PC-9 (cell line): ENCODE measurements at regions not wholly inside any gene's neighbourhood (a gene's known extent, or its start where the extent isn't known, plus 50 kb on each side); places are given as distances from the start of the nearest gene placed in this dataset.

Experiments
- BruUV-seq: library from RNA; stranded (reverse); fragments of 400-500 nt; replicated peaks from 2 replicates; lab custom pipeline; 2021; lab: Mats Ljungman, UMichigan
- CTCF ChIA-PET: fragments of 300-600 bp; sonication (Branson Sonifier 250); formaldehyde crosslinking; loops from one replicate; lab custom pipeline; 2022; ENCODE audit warnings: antibody characterized with exemption; lab: Charles Lee
- POLR2A ChIA-PET: fragments of 300-600 bp; sonication (Branson Sonifier 250); formaldehyde crosslinking; loops from one replicate; lab custom pipeline; 2022; ENCODE audit warnings: antibody characterized with exemption; ENCODE audit not compliant: unreplicated experiment; lab: Charles Lee
- DNase-seq, 2 experiments: peaks; one replicate each; pipeline versions ENCODE4 v3.0.0 to v3.0.0-alpha.2; 2015 to 2022; ENCODE audit warnings: mixed read lengths in 1 of 2
- H2AFZ ChIP-seq: fragments of 200-600 bp; sonication (generic); 2 replicates; pipeline ENCODE4 v1.8.1; 2017; ENCODE audit warnings: antibody characterized with exemption
- H3F3A ChIP-seq: fragments of 200-600 bp; sonication (generic); 2 replicates; pipeline ENCODE4 v1.8.1; 2017; ENCODE audit warnings: antibody characterized with exemption, mild to moderate bottlenecking, low read depth; ENCODE audit not compliant: insufficient read depth
- H3K27ac ChIP-seq: fragments of 200-600 bp; sonication (generic); 2 replicates; pipeline ENCODE4 v1.6.1; 2016; ENCODE audit warnings: mixed run types
- H3K27me3 ChIP-seq: fragments of 200-600 bp; sonication (generic); 2 replicates; pipeline ENCODE4 v1.6.1; 2016; ENCODE audit warnings: low read depth, mixed run types; ENCODE audit not compliant: insufficient read depth
- H3K36me3 ChIP-seq: fragments of 200-600 bp; sonication (generic); 2 replicates; pipeline ENCODE4 v1.6.1; 2016; ENCODE audit warnings: low read depth, mixed run types
- H3K4me1 ChIP-seq: fragments of 200-600 bp; sonication (generic); replicated peaks from 2 replicates; pipeline ENCODE4 v1.6.1; 2016; ENCODE audit warnings: mixed run types; ENCODE audit not compliant: insufficient read depth
- H3K4me2 ChIP-seq: fragments of 200-600 bp; sonication (generic); 2 replicates; pipeline ENCODE4 v1.6.1; 2017; ENCODE audit warnings: mixed run types
- H3K4me3 ChIP-seq: fragments of 200-600 bp; sonication (generic); 2 replicates; pipeline ENCODE4 v1.6.1; 2016; ENCODE audit warnings: mixed run types
- H3K79me2 ChIP-seq: fragments of 200-600 bp; sonication (generic); 2 replicates; pipeline ENCODE4 v1.6.1; 2017; ENCODE audit warnings: low read depth, mixed run types
- H3K9me2 ChIP-seq: fragments of 200-600 bp; sonication (generic); 2 replicates; pipeline ENCODE4 v1.8.1; 2017; ENCODE audit warnings: mild to moderate bottlenecking; ENCODE audit not compliant: insufficient read depth
- H3K9me3 ChIP-seq: fragments of 200-600 bp; sonication (generic); 2 replicates; pipeline ENCODE4 v1.8.1; 2016; ENCODE audit warnings: low read depth; ENCODE audit not compliant: insufficient read depth
- H4K20me1 ChIP-seq: fragments of 200-600 bp; sonication (generic); 2 replicates; pipeline ENCODE4 v1.8.1; 2017; ENCODE audit not compliant: insufficient read depth
- CTCF ChIP-seq: fragments of 200-600 bp; sonication (generic); conservative IDR thresholded peaks from 2 replicates; pipeline ENCODE4 v1.6.1; 2017; ENCODE audit warnings: mixed run types, antibody characterized with exemption, mild to moderate bottlenecking, moderate library complexity
- EZH2 ChIP-seq: fragments of 200-600 bp; sonication (generic); IDR thresholded peaks from 2 replicates; pipeline ENCODE4 v1.8.0; 2017; ENCODE audit warnings: antibody characterized with exemption, low read depth
- intact Hi-C: fragments of 100-400 bp; cut with micrococcal nuclease; formaldehyde crosslinking; loops from one replicate; pipeline ENCODE4 v1.10.0; 2022; ENCODE audit not compliant: unreplicated experiment

GRCh38 chr11:20248871-20249270 is 88.6 kb upstream of the DBX1 start:
- BruUV-seq = no TSS peak
- DNase-seq = no peak
- Histone ChIP-seq H3K4me3 (no peak overlapping the region), H3K9me2 (no peaks in the 10 kb centered on the region), H3K27ac (no peak overlapping the region), H3K4me1 (no peaks in the 10 kb centered on the region), H3K4me2 (no peak overlapping the region), H3F3A (no peaks in the 10 kb centered on the region), H3K79me2 (no peaks in the 10 kb centered on the region), H2AFZ (no peak overlapping the region), H3K36me3 (no peaks in the 10 kb centered on the region), H3K9me3 (no peaks in the 10 kb centered on the region), H3K27me3 (peaks cover 75% of the 10 kb centered on the region), H4K20me1 (no peaks in the 10 kb centered on the region)
- TF ChIP-seq EZH2 (no peak), CTCF (no peak)
- POLR2A ChIA-PET = no interaction called here
- intact Hi-C loops = no loop called here
- CTCF ChIA-PET = interaction anchor here (0.7 kb wide), 1 partner anchor 938 kb away, joined by 3 read pairs; no protein-coding TSS in a partner anchor

GRCh38 chr11:20248121-20248772 is 88.0 kb upstream of the DBX1 start:
- no peaks in the 10 kb centered on the region for H3K9me2 ChIP-seq
- no peaks in the 10 kb centered on the region for H4K20me1 ChIP-seq
- H3K79me2 ChIP-seq = no peaks in the 10 kb centered on the region
- DNase-seq = no peak
- no peaks in the 10 kb centered on the region for H3K36me3 ChIP-seq
- H2AFZ ChIP-seq = no peak overlapping the region
- no peak overlapping the region for H3K4me3 ChIP-seq
- POLR2A ChIA-PET = no interaction called here
- H3K27ac ChIP-seq = no peak overlapping the region
- H3K4me2 ChIP-seq = no peak overlapping the region
- CTCF ChIA-PET = interaction anchor here (0.7 kb wide), 1 partner anchor 938 kb away, joined by 3 read pairs; no protein-coding TSS in a partner anchor
- H3K9me3 ChIP-seq = no peaks in the 10 kb centered on the region
- H3K27me3 ChIP-seq = peaks cover 69% of the 10 kb centered on the region
- TF ChIP-seq EZH2 (no peak), CTCF (no peak)
- intact Hi-C loops = no loop called here
- H3K4me1 ChIP-seq = no peaks in the 10 kb centered on the region
- H3F3A ChIP-seq = no peaks in the 10 kb centered on the region
- BruUV-seq = no TSS peak

GRCh38 chr11:20247591-20248007 is 87.3 kb upstream of the DBX1 start:
- H3K9me2 ChIP-seq = no peaks in the 10 kb centered on the region
- DNase-seq = no peak
- no peaks in the 10 kb centered on the region for H3K9me3 ChIP-seq
- intact Hi-C loops = no loop called here
- POLR2A ChIA-PET = no interaction called here
- no peaks in the 10 kb centered on the region for H3K4me1 ChIP-seq
- TF ChIP-seq CTCF (no peak), EZH2 (no peak)
- no peaks in the 10 kb centered on the region for H3F3A ChIP-seq
- H3K4me2 ChIP-seq = no peak overlapping the region
- H4K20me1 ChIP-seq = no peaks in the 10 kb centered on the region
- no peaks in the 10 kb centered on the region for H3K79me2 ChIP-seq
- no TSS peak for BruUV-seq
- no peaks in the 10 kb centered on the region for H3K36me3 ChIP-seq
- CTCF ChIA-PET = no interaction called here
- no peak overlapping the region for H2AFZ ChIP-seq
- H3K27ac ChIP-seq = no peak overlapping the region
- no peak overlapping the region for H3K4me3 ChIP-seq
- peaks cover 68% of the 10 kb centered on the region for H3K27me3 ChIP-seq
